Cardiac muscle cell (in vitro differentiated cells and primary cell): ENCODE measurements at regions not wholly inside any gene's neighbourhood (a gene's known extent, or its start where the extent isn't known, plus 50 kb on each side); places are given as distances from the start of the nearest gene placed in this dataset.

Experiments used
- DNase-seq, 2 donors: peaks; one replicate each; pipeline versions ENCODE4 v3.0.0 to v3.0.0-alpha.2; 2010 to 2017; ENCODE audit warnings: low read depth in 1 of 2, low spot score in 1 of 2
- H3K27ac ChIP-seq: fragments of 200-600 bp; sonication (generic); 2 replicates; pipeline ENCODE4 v1.5.1; 2016
- H3K27me3 ChIP-seq: fragments of 200-600 bp; sonication (generic); 2 replicates; pipeline ENCODE4 v1.6.0; 2016; ENCODE audit warnings: control low read depth
- H3K36me3 ChIP-seq: fragments of 200-600 bp; sonication (generic); 2 replicates; pipeline ENCODE4 v1.5.1; 2016; ENCODE audit warnings: control low read depth
- H3K4me1 ChIP-seq: fragments of 200-600 bp; sonication (generic); 2 replicates; pipeline ENCODE4 v1.8.1; 2017; ENCODE audit warnings: low read depth, mild to moderate bottlenecking, mixed run types
- H3K4me3 ChIP-seq: fragments of 200-600 bp; sonication (generic); 2 replicates; pipeline ENCODE4 v1.5.1; 2016; ENCODE audit warnings: mild to moderate bottlenecking
- H3K9me3 ChIP-seq: fragments of 200-600 bp; sonication (generic); 2 replicates; pipeline ENCODE4 v1.5.1; 2017; ENCODE audit warnings: low read depth, mild to moderate bottlenecking, control low read depth
- CTCF ChIP-seq: IDR thresholded peaks from 2 replicates; pipeline ENCODE4 v1.5.1; 2012; ENCODE audit warnings: low read depth, mild to moderate bottlenecking, low read length

GRCh38 chr6:1053586-1053985 lies 258.3 kb upstream of the FOXQ1 start:
- Histone ChIP-seq H3K4me1 (no peaks in the 10 kb centered on the region), H3K36me3 (no peaks in the 10 kb centered on the region), H3K27ac (no peak overlapping the region), H3K9me3 (no peaks in the 10 kb centered on the region), H3K27me3 (no peaks in the 10 kb centered on the region), H3K4me3 (no peak overlapping the region)
- TF ChIP-seq CTCF, result no peak
- DNase-seq, result no peak

GRCh38 chr6:1052262-1052661 lies 259.6 kb upstream of the FOXQ1 start:
- H3K27me3 ChIP-seq, result no peaks in the 10 kb centered on the region
- no peaks in the 10 kb centered on the region for H3K4me1 ChIP-seq
- H3K4me3 ChIP-seq, result no peak overlapping the region

GRCh38 chr6:1049900-1050299 lies 262.0 kb upstream of the FOXQ1 start:
- Histone ChIP-seq H3K4me3 (no peak overlapping the region), H3K9me3 (no peaks in the 10 kb centered on the region), H3K27ac (no peak overlapping the region), H3K27me3 (no peaks in the 10 kb centered on the region), H3K4me1 (no peaks in the 10 kb centered on the region), H3K36me3 (no peaks in the 10 kb centered on the region)
- no peak for TF ChIP-seq CTCF
- DNase-seq, result no peak

More at GRCh38 chr6:1052262-1052661, 259.6 kb upstream of the FOXQ1 start:
- DNase-seq, result no peak
- no peak for TF ChIP-seq CTCF
- H3K27ac ChIP-seq, result no peak overlapping the region
- no peaks in the 10 kb centered on the region for H3K9me3 ChIP-seq
- no peaks in the 10 kb centered on the region for H3K36me3 ChIP-seq

- H3K27ac ChIP-seq, result no peak overlapping the region
- TF ChIP-seq CTCF, result no peak
- H3K27me3 ChIP-seq, result no peaks in the 10 kb centered on the region
- no peaks in the 10 kb centered on the region for H3K36me3 ChIP-seq
- H3K4me1 ChIP-seq, result no peaks in the 10 kb centered on the region
- H3K4me3 ChIP-seq, result no peak overlapping the region
- no peak for DNase-seq
- no peaks in the 10 kb centered on the region for H3K9me3 ChIP-seq
These were observed 262.7 kb upstream of the FOXQ1 start for GRCh38 chr6:1049170-1049569.

GRCh38 chr6:1047981-1048541 lies 263.8 kb upstream of the FOXQ1 start:
- DNase-seq, result no peak
- Histone ChIP-seq H3K27ac (no peak overlapping the region), H3K27me3 (no peaks in the 10 kb centered on the region), H3K4me3 (no peak overlapping the region), H3K9me3 (no peaks in the 10 kb centered on the region), H3K4me1 (no peaks in the 10 kb centered on the region), H3K36me3 (no peaks in the 10 kb centered on the region)
- no peak for TF ChIP-seq CTCF

- TF ChIP-seq CTCF, result no peak
- DNase-seq, result no peak
- H3K27ac ChIP-seq, result no peak overlapping the region
These were observed 266.7 kb upstream of the FOXQ1 start for GRCh38 chr6:1045239-1045638.

More at GRCh38 chr6:1045239-1045638, 266.7 kb upstream of the FOXQ1 start:
- Histone ChIP-seq H3K9me3 (no peaks in the 10 kb centered on the region), H3K4me3 (no peak overlapping the region), H3K27me3 (no peaks in the 10 kb centered on the region), H3K36me3 (no peaks in the 10 kb centered on the region), H3K4me1 (no peaks in the 10 kb centered on the region)
